ENCODE measurements at regions not wholly inside any gene's neighbourhood (a gene's known extent, or its start where the extent isn't known, plus 50 kb on each side); places are given as distances from the start of the nearest gene placed in this dataset.

DNA sequence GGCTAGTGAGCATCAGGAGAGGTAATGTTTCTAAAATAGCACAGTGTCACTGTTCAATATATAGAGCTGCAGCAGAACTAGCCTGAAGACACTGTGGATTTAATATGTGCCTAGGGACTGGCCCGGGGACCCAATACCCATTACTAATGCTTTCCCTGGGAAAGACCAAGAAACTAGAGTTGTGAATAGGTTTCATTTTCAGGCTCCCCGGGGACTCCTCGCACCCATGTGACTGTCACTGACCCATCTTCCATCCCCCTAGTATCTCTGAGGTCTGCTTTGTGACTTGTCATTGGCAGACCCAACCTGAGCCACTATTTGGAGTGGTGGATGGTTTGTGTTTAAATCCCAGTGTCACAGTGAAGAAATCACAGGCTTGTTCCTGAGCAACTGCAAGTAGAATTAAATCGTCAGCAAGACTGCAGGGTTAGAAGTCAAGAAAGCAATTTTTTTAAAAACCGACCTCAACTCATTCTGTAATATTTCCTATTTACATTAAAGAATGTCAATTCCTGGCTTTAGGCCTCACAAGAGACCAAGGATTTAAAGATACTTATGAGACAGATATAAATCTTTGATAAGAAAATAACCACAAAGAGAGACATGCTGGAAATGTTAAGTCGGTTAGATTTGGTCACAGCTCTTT, 130.0 kb upstream of the TNR start:
- TF ChIP-seq, protein P1, sequence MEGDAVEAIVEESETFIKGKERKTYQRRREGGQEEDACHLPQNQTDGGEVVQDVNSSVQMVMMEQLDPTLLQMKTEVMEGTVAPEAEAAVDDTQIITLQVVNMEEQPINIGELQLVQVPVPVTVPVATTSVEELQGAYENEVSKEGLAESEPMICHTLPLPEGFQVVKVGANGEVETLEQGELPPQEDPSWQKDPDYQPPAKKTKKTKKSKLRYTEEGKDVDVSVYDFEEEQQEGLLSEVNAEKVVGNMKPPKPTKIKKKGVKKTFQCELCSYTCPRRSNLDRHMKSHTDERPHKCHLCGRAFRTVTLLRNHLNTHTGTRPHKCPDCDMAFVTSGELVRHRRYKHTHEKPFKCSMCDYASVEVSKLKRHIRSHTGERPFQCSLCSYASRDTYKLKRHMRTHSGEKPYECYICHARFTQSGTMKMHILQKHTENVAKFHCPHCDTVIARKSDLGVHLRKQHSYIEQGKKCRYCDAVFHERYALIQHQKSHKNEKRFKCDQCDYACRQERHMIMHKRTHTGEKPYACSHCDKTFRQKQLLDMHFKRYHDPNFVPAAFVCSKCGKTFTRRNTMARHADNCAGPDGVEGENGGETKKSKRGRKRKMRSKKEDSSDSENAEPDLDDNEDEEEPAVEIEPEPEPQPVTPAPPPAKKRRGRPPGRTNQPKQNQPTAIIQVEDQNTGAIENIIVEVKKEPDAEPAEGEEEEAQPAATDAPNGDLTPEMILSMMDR (IDR thresholded peaks at IDR 0.05) = no peak
- TF ChIP-seq POLR2A (IDR thresholded peaks at IDR 0.05) = no peak
